Fibroblast of lung (primary cell): ENCODE measurements at regions not wholly inside any gene's neighbourhood (a gene's known extent, or its start where the extent isn't known, plus 50 kb on each side); places are given as distances from the start of the nearest gene placed in this dataset.

Experiments used
- CTCF ChIP-seq, 2 donors: IDR thresholded peaks in 1 of 2; conservative IDR thresholded peaks in 1 of 2; 1 replicate in 1 of 2; 2 replicates in 1 of 2; pipeline ENCODE4 v1.5.1; 2011 to 2012; ENCODE audit warnings: low read length in 2 of 2, control low read depth in 1 of 2, inconsistent platforms in 1 of 2, low read depth in 1 of 2, mild to moderate bottlenecking in 1 of 2
- EZH2 ChIP-seq: IDR thresholded peaks from 2 replicates; pipeline ENCODE4 v1.5.1; 2012; ENCODE audit warnings: low read length, control low read depth, mild to moderate bottlenecking; ENCODE audit errors: missing control alignments

DNA sequence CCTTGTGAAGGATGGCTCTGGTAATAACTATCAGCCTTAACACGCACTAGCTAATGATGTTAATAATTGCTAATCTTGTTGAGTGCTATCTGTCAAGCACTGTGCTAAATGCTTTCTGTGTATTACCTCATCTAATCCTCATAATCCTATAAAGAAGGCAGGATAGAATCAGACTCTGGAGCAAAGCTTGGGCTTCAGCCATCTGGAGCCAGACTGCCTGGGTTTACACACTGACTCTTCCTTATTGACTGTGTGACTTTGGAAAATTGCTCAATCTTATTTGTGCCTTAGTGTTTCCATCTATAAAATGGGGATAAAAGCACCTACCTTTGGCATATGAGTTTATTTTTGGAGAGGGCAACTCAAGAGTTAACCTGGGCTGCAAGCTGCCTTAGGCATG, 216.1 kb downstream of the NUF2 start:
- no peak for TF ChIP-seq CTCF (conservative IDR thresholded peaks at IDR 0.05 in 1 of 2, IDR thresholded peaks at IDR 0.05 in 1 of 2; ENCODE audit: low read depth in 1 of 2, low read length in 2 of 2)
- no peak for TF ChIP-seq EZH2
